ES-I3 (cell line): ENCODE measurements at regions not wholly inside any gene's neighbourhood (a gene's known extent, or its start where the extent isn't known, plus 50 kb on each side); places are given as distances from the start of the nearest gene placed in this dataset.
A peak's percentile ranks its signal among the peaks of the same experiment; 100 is the strongest.
"Not testable (repeated sequence)": the region's sequence is repeated elsewhere in the genome, so short reads cannot be mapped to it uniquely, and the experiment has no call there.

ENCODE experiments used
- H3K36me3 ChIP-seq: 2 replicates; pipeline ENCODE4 v1.6.1; 2013; ENCODE audit warnings: mild to moderate bottlenecking, low read length, control low read depth, moderate library complexity; ENCODE audit not compliant: insufficient read depth
- H3K4me1 ChIP-seq: 2 replicates; pipeline ENCODE4 v1.6.1; 2013; ENCODE audit warnings: mild to moderate bottlenecking, control low read depth, low read length; ENCODE audit not compliant: insufficient read depth
- H3K9ac ChIP-seq: 2 replicates; pipeline ENCODE4 v1.6.1; 2013; ENCODE audit warnings: low read depth, mild to moderate bottlenecking, low read length, moderate library complexity
- H3K9me3 ChIP-seq: 2 replicates; pipeline ENCODE4 v1.6.1; 2013; ENCODE audit warnings: mild to moderate bottlenecking, low read length, moderate library complexity; ENCODE audit not compliant: control insufficient read depth, insufficient read depth

- H3K9me3 ChIP-seq, result no peaks in the 10 kb centered on the region
- no peaks in the 10 kb centered on the region for H3K4me1 ChIP-seq
- H3K9ac ChIP-seq, result no peak overlapping the region
Measured at GRCh38 chr1:65541161-65541560, 120.7 kb downstream of the LEPR start.

GRCh38 chr1:65541865-65542264 lies 121.4 kb downstream of the LEPR start:
- Histone ChIP-seq H3K9ac (no peak overlapping the region), H3K4me1 (no peaks in the 10 kb centered on the region), H3K9me3 (no peaks in the 10 kb centered on the region), H3K36me3 (no peaks in the 10 kb centered on the region)

More at GRCh38 chr1:65541161-65541560, 120.7 kb downstream of the LEPR start:
- H3K36me3 ChIP-seq, result no peaks in the 10 kb centered on the region

GRCh38 chr1:65542592-65542991 lies 122.1 kb downstream of the LEPR start:
- not testable (repeated sequence) for H3K9me3 ChIP-seq, H3K9ac ChIP-seq, H3K36me3 ChIP-seq, H3K4me1 ChIP-seq

GRCh38 chr1:65550306-65551010 lies 130.0 kb downstream of the LEPR start:
- not testable (repeated sequence) for H3K36me3 ChIP-seq, H3K4me1 ChIP-seq, H3K9me3 ChIP-seq
- peak overlapping the region; percentile 57; the same call in 1 of the 2 replicates for H3K9ac ChIP-seq

- not testable (repeated sequence) for H3K36me3 ChIP-seq, H3K4me1 ChIP-seq, H3K9ac ChIP-seq, H3K9me3 ChIP-seq
Measured at GRCh38 chr1:65552484-65552883, 132.0 kb downstream of the LEPR start.

GRCh38 chr1:65554086-65554764 lies 133.8 kb downstream of the LEPR start:
- not testable (repeated sequence) for H3K9me3 ChIP-seq, H3K36me3 ChIP-seq, H3K9ac ChIP-seq, H3K4me1 ChIP-seq

GRCh38 chr1:65554829-65555228 lies 134.4 kb downstream of the LEPR start:
- Histone ChIP-seq H3K9ac (no peak overlapping the region), H3K9me3 (no peaks in the 10 kb centered on the region), H3K4me1 (peaks cover 4% of the 10 kb centered on the region; the same call in 1 of the 2 replicates), H3K36me3 (no peaks in the 10 kb centered on the region)

GRCh38 chr1:65558215-65558614 lies 137.7 kb downstream of the LEPR start:
- Histone ChIP-seq H3K9ac (no peak overlapping the region), H3K4me1 (peaks cover 4% of the 10 kb centered on the region; the same call in 1 of the 2 replicates), H3K36me3 (no peaks in the 10 kb centered on the region), H3K9me3 (no peaks in the 10 kb centered on the region)

GRCh38 chr1:65564493-65564892 lies 144.0 kb downstream of the LEPR start:
- peak overlapping the region; percentile 44 for H3K9ac ChIP-seq
- no peaks in the 10 kb centered on the region for H3K9me3 ChIP-seq
- H3K36me3 ChIP-seq, result no peaks in the 10 kb centered on the region
- H3K4me1 ChIP-seq, result no peaks in the 10 kb centered on the region

- no peaks in the 10 kb centered on the region for H3K36me3 ChIP-seq
- no peaks in the 10 kb centered on the region for H3K4me1 ChIP-seq
- H3K9me3 ChIP-seq, result no peaks in the 10 kb centered on the region
- H3K9ac ChIP-seq, result no peak overlapping the region
Measured at GRCh38 chr1:65568285-65568684, 147.8 kb downstream of the LEPR start.

- no peaks in the 10 kb centered on the region for H3K9me3 ChIP-seq
- no peaks in the 10 kb centered on the region for H3K36me3 ChIP-seq
- H3K9ac ChIP-seq, result no peak overlapping the region
- no peaks in the 10 kb centered on the region for H3K4me1 ChIP-seq
Measured at GRCh38 chr1:65572701-65573421, 152.4 kb downstream of the LEPR start.

GRCh38 chr1:65577278-65577677 lies 156.8 kb downstream of the LEPR start:
- H3K36me3 ChIP-seq, result no peaks in the 10 kb centered on the region
- no peak overlapping the region for H3K9ac ChIP-seq
- no peaks in the 10 kb centered on the region for H3K9me3 ChIP-seq
- H3K4me1 ChIP-seq, result no peaks in the 10 kb centered on the region

GRCh38 chr1:65577982-65578381 lies 157.5 kb downstream of the LEPR start:
- H3K9ac ChIP-seq, H3K36me3 ChIP-seq, H3K4me1 ChIP-seq, H3K9me3 ChIP-seq: not testable (repeated sequence)

GRCh38 chr1:65581119-65581518 lies 160.7 kb downstream of the LEPR start:
- Histone ChIP-seq H3K9ac (no peak overlapping the region), H3K4me1 (no peaks in the 10 kb centered on the region), H3K9me3 (no peaks in the 10 kb centered on the region), H3K36me3 (no peaks in the 10 kb centered on the region)

GRCh38 chr1:65584399-65584798 lies 163.9 kb downstream of the LEPR start:
- Histone ChIP-seq H3K36me3 (no peaks in the 10 kb centered on the region), H3K9me3 (no peaks in the 10 kb centered on the region), H3K9ac (no peak overlapping the region), H3K4me1 (no peaks in the 10 kb centered on the region)
